Panc1 (cell line): ENCODE measurements at regions not wholly inside any gene's neighbourhood (a gene's known extent, or its start where the extent isn't known, plus 50 kb on each side); places are given as distances from the start of the nearest gene placed in this dataset.

Source experiments
- SIN3A ChIP-seq: IDR thresholded peaks from 2 replicates; pipeline ENCODE4 v1.6.1; 2012; ENCODE audit warnings: low read depth, mild to moderate bottlenecking, low read length, moderate library complexity, borderline replicate concordance; ENCODE audit not compliant: insufficient read depth
- TF ChIP-seq, protein P1 (sequence below): fragments of 450-650 bp; IDR thresholded peaks from 2 replicates; pipeline ENCODE4 v1.5.1; 2017; ENCODE audit warnings: mild to moderate bottlenecking

DNA sequence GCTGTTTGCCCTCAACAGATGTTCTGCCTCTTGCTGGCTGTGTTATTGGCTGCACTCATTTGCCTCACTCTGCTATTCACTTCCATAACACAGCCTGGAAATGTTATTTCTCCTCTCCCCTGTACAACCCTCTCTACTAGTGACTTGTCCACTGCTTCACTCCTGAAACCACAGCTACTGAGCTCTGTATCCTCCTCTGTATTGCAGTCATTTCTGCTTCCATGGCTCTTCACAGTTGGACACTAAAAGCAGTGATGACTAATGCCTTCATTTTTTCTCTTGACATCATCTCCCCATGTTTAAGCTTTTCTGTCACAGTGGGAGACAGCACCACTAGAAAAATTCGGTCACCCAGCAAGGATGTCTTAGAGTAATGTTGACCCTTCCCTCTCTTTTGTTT, 123.0 kb upstream of the PPP1R2C start:
- TF ChIP-seq, protein P1, sequence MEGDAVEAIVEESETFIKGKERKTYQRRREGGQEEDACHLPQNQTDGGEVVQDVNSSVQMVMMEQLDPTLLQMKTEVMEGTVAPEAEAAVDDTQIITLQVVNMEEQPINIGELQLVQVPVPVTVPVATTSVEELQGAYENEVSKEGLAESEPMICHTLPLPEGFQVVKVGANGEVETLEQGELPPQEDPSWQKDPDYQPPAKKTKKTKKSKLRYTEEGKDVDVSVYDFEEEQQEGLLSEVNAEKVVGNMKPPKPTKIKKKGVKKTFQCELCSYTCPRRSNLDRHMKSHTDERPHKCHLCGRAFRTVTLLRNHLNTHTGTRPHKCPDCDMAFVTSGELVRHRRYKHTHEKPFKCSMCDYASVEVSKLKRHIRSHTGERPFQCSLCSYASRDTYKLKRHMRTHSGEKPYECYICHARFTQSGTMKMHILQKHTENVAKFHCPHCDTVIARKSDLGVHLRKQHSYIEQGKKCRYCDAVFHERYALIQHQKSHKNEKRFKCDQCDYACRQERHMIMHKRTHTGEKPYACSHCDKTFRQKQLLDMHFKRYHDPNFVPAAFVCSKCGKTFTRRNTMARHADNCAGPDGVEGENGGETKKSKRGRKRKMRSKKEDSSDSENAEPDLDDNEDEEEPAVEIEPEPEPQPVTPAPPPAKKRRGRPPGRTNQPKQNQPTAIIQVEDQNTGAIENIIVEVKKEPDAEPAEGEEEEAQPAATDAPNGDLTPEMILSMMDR, result no peak
- no peak for TF ChIP-seq SIN3A
